HG03045 (cell line): ENCODE measurements at regions not wholly inside any gene's neighbourhood (a gene's known extent, or its start where the extent isn't known, plus 50 kb on each side); places are given as distances from the start of the nearest gene placed in this dataset.
"Not testable (repeated sequence)": the region's sequence is repeated elsewhere in the genome, so short reads cannot be mapped to it uniquely, and the experiment has no call there.

Experiments
- ATAC-seq: cut with Tn5 transposase; IDR thresholded peaks from one replicate; pipeline ENCODE4 v1.9.1; 2021; ENCODE audit warnings: mild to moderate bottlenecking, moderate library complexity; ENCODE audit not compliant: unreplicated experiment

- ATAC-seq: no peak
Measured at GRCh38 chr9:107594908-107595530, 105.5 kb upstream of the KLF4 start.

- no peak for ATAC-seq
Measured at GRCh38 chr9:107593224-107593870, 103.8 kb upstream of the KLF4 start.

GRCh38 chr9:107592424-107592823 lies 102.9 kb upstream of the KLF4 start:
- ATAC-seq: no peak

- no peak for ATAC-seq
Measured at GRCh38 chr9:107591781-107592180, 102.2 kb upstream of the KLF4 start.

- ATAC-seq: no peak
Measured at GRCh38 chr9:107588393-107588792, 98.8 kb upstream of the KLF4 start.

GRCh38 chr9:107587191-107587963 lies 97.8 kb upstream of the KLF4 start:
- ATAC-seq: no peak

- no peak for ATAC-seq
Measured at GRCh38 chr9:107586493-107586892, 96.9 kb upstream of the KLF4 start.

GRCh38 chr9:107585465-107585864 lies 95.9 kb upstream of the KLF4 start:
- no peak for ATAC-seq

- ATAC-seq: no peak
Measured at GRCh38 chr9:107584944-107585343, 95.4 kb upstream of the KLF4 start.

GRCh38 chr9:107584186-107584585 lies 94.6 kb upstream of the KLF4 start:
- ATAC-seq: no peak

GRCh38 chr9:107577140-107577776 lies 87.7 kb upstream of the KLF4 start:
- no peak for ATAC-seq

- no peak for ATAC-seq
Measured at GRCh38 chr9:107571148-107571547, 81.6 kb upstream of the KLF4 start.

GRCh38 chr9:107569174-107569573 lies 79.6 kb upstream of the KLF4 start:
- no peak for ATAC-seq

- not testable (repeated sequence) for ATAC-seq
Measured at GRCh38 chr9:107568406-107568805, 78.8 kb upstream of the KLF4 start.

- no peak for ATAC-seq
Measured at GRCh38 chr9:107567462-107567861, 77.9 kb upstream of the KLF4 start.

GRCh38 chr9:107566611-107567061 lies 77.1 kb upstream of the KLF4 start:
- ATAC-seq: no peak

- no peak for ATAC-seq
Measured at GRCh38 chr9:107562798-107563197, 73.2 kb upstream of the KLF4 start.

- ATAC-seq: no peak
Measured at GRCh38 chr9:107559494-107560086, 70.0 kb upstream of the KLF4 start.

- no peak for ATAC-seq
Measured at GRCh38 chr9:107557236-107557990, 67.8 kb upstream of the KLF4 start.

- no peak for ATAC-seq
Measured at GRCh38 chr9:107554636-107555035, 65.1 kb upstream of the KLF4 start.
